Breast epithelium (tissue), 4 donors: ENCODE measurements at regions not wholly inside any gene's neighbourhood (a gene's known extent, or its start where the extent isn't known, plus 50 kb on each side); places are given as distances from the start of the nearest gene placed in this dataset.

Source experiments
- DNase-seq, 2 donors: peaks; one replicate each; pipeline ENCODE4 v3.0.0-alpha.2; 2019; ENCODE audit warnings: low spot score in 2 of 2
- H3K27ac ChIP-seq, 2 donors: fragments of 200-600 bp; sonication (generic) in 1 of 2; one replicate each; pipeline ENCODE4 v1.5.1; 2016 to 2019; ENCODE audit warnings: mild to moderate bottlenecking in 1 of 2
- H3K27me3 ChIP-seq, 2 donors: fragments of 200-600 bp; sonication (generic) in 1 of 2; one replicate each; pipeline versions ENCODE4 v1.5.1 to v1.6.0; 2017 to 2019; ENCODE audit warnings: control low read depth in 1 of 2, mild to moderate bottlenecking in 1 of 2
- H3K36me3 ChIP-seq: fragments of 200-600 bp; one replicate; pipeline ENCODE4 v1.5.1; 2019
- H3K4me1 ChIP-seq, 2 donors: fragments of 200-600 bp; sonication (generic); one replicate each; pipeline ENCODE4 v1.5.1; 2016 to 2019; ENCODE audit warnings: control low read depth in 1 of 2
- H3K4me3 ChIP-seq, 3 donors: fragments of 200-600 bp; sonication (generic); 1 replicate in 2 of 3; 2 replicates in 1 of 3; pipeline ENCODE4 v1.5.1; 2016 to 2019; ENCODE audit warnings: mild to moderate bottlenecking in 3 of 3, moderate library complexity in 2 of 3
- H3K9me3 ChIP-seq, 2 donors: fragments of 200-600 bp; sonication (generic) in 1 of 2; one replicate each; pipeline ENCODE4 v1.5.1; 2016 to 2019; ENCODE audit warnings: control low read depth in 1 of 2
- POLR2A ChIP-seq: fragments of 450-650 bp; IDR thresholded peaks from one replicate; pipeline ENCODE4 v1.6.1; 2016; ENCODE audit warnings: antibody characterized with exemption, mild to moderate bottlenecking, moderate library complexity
- POLR2AphosphoS5 ChIP-seq, 3 donors: sonication (generic); formaldehyde crosslinking; IDR thresholded peaks; one replicate each; pipeline ENCODE4 v1.6.1; 2017; ENCODE audit warnings: antibody characterized with exemption in 3 of 3
- intact Hi-C: fragments of 100-400 bp; cut with DNase I; formaldehyde crosslinking; loops from one replicate; pipeline ENCODE4 v1.15.1; 2023; ENCODE audit warnings: low total_unique reads
- TF ChIP-seq, protein P1 (sequence below), 3 donors: fragments of 450-650 bp; IDR thresholded peaks; one replicate each; pipeline ENCODE4 v1.5.1; 2016 to 2017; ENCODE audit warnings: antibody characterized with exemption in 3 of 3, mild to moderate bottlenecking in 3 of 3, moderate library complexity in 3 of 3

- H3K4me1 ChIP-seq, result peaks cover 0 to 7% of the 10 kb centered on the region in 2 donors
- TF ChIP-seq, protein P1, sequence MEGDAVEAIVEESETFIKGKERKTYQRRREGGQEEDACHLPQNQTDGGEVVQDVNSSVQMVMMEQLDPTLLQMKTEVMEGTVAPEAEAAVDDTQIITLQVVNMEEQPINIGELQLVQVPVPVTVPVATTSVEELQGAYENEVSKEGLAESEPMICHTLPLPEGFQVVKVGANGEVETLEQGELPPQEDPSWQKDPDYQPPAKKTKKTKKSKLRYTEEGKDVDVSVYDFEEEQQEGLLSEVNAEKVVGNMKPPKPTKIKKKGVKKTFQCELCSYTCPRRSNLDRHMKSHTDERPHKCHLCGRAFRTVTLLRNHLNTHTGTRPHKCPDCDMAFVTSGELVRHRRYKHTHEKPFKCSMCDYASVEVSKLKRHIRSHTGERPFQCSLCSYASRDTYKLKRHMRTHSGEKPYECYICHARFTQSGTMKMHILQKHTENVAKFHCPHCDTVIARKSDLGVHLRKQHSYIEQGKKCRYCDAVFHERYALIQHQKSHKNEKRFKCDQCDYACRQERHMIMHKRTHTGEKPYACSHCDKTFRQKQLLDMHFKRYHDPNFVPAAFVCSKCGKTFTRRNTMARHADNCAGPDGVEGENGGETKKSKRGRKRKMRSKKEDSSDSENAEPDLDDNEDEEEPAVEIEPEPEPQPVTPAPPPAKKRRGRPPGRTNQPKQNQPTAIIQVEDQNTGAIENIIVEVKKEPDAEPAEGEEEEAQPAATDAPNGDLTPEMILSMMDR (IDR thresholded peaks at IDR 0.05), result no peak
- TF ChIP-seq POLR2A, result no peak
- no peak for TF ChIP-seq POLR2AphosphoS5 (IDR thresholded peaks at IDR 0.05)
- intact Hi-C loops, result no loop called here
- no peaks in the 10 kb centered on the region for H3K9me3 ChIP-seq
- H3K27me3 ChIP-seq, result no peaks in the 10 kb centered on the region
- DNase-seq, result peak in 1 of 2 donors; percentile 21
- H3K36me3 ChIP-seq, result no peaks in the 10 kb centered on the region
- H3K4me3 ChIP-seq, result peak overlapping the region in 2 of 3 donors; percentile 18 to 44
- peak overlapping the region; percentile 38 to 57 for H3K27ac ChIP-seq
Observed at GRCh38 chr2:205892665-205893259, 193.2 kb downstream of the INO80D start.

DNA sequence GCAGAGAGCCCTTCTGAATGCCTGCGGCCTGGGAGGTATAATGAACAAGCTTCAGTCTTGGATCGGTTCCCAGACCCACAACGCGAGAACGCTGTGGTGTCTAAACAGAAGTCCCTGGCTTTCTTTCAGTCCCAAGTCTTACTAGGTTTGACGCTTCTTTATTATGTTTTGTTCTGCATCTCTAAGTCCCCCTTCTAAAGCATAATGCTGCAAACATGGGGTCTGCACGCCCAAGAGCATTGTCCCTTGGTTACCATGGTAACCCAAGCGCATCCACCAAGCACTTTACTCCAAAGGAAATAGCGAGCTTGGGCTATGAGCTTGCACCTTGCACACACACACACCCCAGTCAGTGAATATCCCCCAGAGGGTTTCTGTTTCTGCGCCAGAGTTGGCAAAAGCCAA is 193.7 kb downstream of the INO80D start:
- no peaks in the 10 kb centered on the region for H3K36me3 ChIP-seq
- peaks cover 0 to 7% of the 10 kb centered on the region in 2 donors for H3K4me1 ChIP-seq
- no peaks in the 10 kb centered on the region for H3K9me3 ChIP-seq
- peak overlapping the region; percentile 19 to 57 for H3K27ac ChIP-seq
- intact Hi-C loops, result no loop called here
- TF ChIP-seq POLR2A (no peak), POLR2AphosphoS5 (IDR thresholded peaks at IDR 0.05) (no peak)
- TF ChIP-seq, protein P1 (IDR thresholded peaks at IDR 0.05), result no peak
- H3K27me3 ChIP-seq, result no peaks in the 10 kb centered on the region
- DNase-seq, result peak; percentile 69 to 73
- H3K4me3 ChIP-seq, result peak overlapping the region in 2 of 3 donors; percentile 18 to 44

DNA sequence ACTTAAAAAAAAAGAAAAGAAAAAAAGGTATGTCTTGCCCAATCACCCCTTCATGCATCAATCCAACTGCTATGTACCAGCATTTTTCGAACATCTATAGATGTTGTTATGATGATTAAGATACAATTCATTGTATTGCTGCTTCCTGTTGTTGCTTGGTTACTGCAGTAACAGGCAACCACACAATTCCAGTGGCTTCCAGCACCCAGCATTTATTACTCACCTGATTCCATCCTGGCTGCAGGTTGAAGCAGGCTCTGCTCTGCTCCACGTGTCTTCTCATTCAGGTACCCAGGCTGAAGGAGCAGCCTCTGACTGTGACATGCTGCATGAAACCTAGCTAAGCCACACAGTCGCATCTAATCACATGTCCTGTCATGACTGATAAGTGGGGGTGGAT is 196.9 kb downstream of the INO80D start:
- Histone ChIP-seq H3K4me1 (peaks cover 0 to 7% of the 10 kb centered on the region in 2 donors), H3K27me3 (no peaks in the 10 kb centered on the region), H3K4me3 (no peak overlapping the region), H3K9me3 (no peaks in the 10 kb centered on the region), H3K36me3 (no peaks in the 10 kb centered on the region), H3K27ac (no peak overlapping the region)
- TF ChIP-seq, protein P1 (IDR thresholded peaks at IDR 0.05), result no peak
- no peak for TF ChIP-seq POLR2A
- peak in 1 of 2 donors; percentile 24 for DNase-seq
- intact Hi-C loops, result no loop called here

DNA sequence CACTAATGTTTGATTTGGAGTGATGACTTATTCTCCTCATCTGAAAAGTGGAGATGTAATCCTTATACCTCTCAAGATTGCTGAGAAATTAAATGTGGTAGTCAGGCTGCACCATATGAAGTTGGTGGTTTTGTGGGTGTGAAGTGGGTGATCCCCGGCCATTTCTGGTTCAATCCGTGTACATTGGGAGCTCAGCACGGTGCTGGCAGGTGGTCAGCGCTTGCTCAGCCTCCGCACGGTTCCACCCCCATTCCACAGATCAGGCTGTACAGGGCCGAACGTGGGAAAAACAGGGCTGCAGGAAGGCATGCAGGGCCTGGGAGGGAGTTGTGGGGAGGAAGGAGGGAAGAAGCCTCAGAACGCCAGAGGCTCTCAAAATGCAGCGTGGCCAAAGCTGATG is 198.3 kb downstream of the INO80D start:
- Histone ChIP-seq H3K9me3 (no peaks in the 10 kb centered on the region), H3K27ac (no peak overlapping the region), H3K27me3 (no peaks in the 10 kb centered on the region), H3K4me3 (no peak overlapping the region), H3K36me3 (no peaks in the 10 kb centered on the region), H3K4me1 (peaks cover 0 to 7% of the 10 kb centered on the region in 2 donors)
- DNase-seq, result no peak
- intact Hi-C loops, result no loop called here
- TF ChIP-seq POLR2AphosphoS5 (IDR thresholded peaks at IDR 0.05) (no peak), POLR2A (no peak)
- TF ChIP-seq, protein P1 (IDR thresholded peaks at IDR 0.05), result no peak

GRCh38 chr2:205885492-205886099 is 200.4 kb downstream of the INO80D start:
- no peaks in the 10 kb centered on the region for H3K36me3 ChIP-seq
- DNase-seq, result peak; percentile 43 to 76
- H3K27me3 ChIP-seq, result no peaks in the 10 kb centered on the region
- no peaks in the 10 kb centered on the region for H3K9me3 ChIP-seq
- H3K4me1 ChIP-seq, result no peaks in the 10 kb centered on the region
- H3K27ac ChIP-seq, result no peak overlapping the region
- intact Hi-C loops, result no loop called here
- TF ChIP-seq POLR2AphosphoS5 (IDR thresholded peaks at IDR 0.05) (peak in 2 of 3 donors; percentile 18 to 20), POLR2A (no peak)
- TF ChIP-seq, protein P1 (IDR thresholded peaks at IDR 0.05), result peak; percentile 41 to 76 (median 74)
- no peak overlapping the region for H3K4me3 ChIP-seq
